Stimulated activated CD4-positive, alpha-beta T cell treated with anti-CD3 and anti-CD28 coated beads, Interleukin-15, amount 100 ng/mL, for 24 hours (primary cell): ENCODE measurements at regions not wholly inside any gene's neighbourhood (a gene's known extent, or its start where the extent isn't known, plus 50 kb on each side); places are given as distances from the start of the nearest gene placed in this dataset.

Experiments used
- DNase-seq: peaks from one replicate; pipeline ENCODE4 v3.0.0-alpha.2; 2020

GRCh38 chr13:40271931-40272775 lies 394.3 kb downstream of the FOXO1 start:
- DNase-seq: peak; percentile 70

DNA sequence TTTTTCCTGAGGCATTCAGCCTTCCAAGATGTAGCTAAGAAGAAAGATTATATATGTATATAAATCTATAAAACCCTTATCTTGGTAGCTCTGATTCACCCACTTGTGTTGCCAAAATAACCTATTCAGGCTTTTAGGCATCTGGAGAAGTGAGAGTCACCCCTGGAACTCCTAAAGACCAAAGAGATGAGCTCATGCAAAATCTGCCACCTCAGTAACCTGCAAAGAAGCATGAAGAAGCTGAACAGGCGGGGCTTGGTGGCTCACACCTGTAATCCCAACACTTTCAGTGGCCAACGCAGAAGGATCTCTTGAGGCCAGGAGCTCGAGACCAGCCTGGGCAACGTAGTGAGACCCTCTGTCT lies 393.7 kb downstream of the FOXO1 start:
- no peak for DNase-seq

DNA sequence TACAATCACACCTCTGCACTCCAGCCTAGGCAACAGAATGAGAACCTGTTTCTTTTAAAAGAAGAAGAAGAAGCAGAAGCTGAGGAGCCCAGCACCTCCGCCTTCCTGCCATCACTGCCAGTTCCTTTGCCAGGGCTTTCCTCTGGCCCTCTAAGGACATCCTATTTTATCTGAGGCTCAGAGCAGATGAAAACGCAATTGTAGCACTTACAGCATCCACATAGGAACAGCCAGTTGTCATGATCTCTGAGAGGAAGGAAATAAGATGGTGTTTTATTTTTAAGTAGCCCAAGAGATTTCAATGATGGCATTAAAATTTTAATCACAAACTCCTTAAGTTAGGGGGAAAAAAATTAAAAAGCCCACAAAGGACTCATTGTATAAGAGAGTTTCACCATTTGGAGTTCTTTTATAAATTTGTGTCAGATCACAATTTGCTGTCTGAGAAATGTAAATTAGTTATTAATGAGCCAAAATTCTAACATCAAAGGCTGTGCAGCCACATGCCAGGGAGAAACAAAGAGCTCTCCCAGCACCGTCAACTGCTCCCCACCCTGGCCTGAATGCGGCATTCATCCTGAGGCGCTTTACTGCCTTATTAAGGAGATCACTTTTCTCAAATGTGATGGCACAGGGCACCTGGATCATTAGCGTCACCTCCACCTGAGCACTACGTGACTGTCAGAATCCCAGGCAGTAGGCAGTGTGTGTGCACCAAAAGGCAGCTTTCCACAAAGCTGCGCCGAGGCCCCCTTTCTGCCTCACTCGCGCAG lies 393.0 kb downstream of the FOXO1 start:
- DNase-seq: no peak

DNA sequence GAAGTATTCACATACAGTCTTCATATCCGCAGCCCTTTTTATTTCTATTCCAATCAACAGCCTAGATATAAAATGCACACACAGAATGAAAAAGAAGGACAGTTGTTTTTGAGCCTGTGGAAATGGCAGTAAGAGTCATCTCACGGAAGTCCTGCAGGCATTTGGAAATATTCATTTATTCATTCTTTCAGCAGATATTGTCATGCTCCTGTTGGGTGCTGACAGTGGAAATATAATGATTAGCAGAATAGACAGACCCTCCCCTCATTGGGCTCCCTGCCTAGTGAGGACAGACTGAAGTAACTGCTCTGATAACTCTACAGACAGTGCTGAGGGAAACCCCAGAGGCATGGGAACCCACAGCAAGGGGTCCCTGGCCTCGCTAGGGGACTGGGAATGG lies 392.3 kb downstream of the FOXO1 start:
- DNase-seq: no peak

DNA sequence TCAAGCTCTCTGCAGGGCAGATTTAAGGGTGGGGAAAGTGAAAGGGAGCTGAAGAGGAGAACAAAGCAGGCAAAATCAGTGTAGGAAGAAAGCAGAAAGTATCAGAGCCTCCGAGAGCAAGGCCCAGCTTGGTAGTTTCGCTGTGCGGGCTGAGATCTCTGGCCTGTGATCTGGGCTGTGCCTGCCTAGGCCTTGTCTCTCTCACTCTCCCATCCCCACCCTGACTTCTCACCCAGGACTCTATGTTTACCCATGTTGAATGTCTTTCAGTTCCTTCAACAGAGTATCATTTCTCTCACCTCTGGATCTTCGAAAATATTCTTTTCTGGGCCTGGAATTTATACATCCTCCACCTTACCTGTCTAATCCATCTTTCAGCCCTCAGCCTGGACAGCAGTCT lies 391.3 kb downstream of the FOXO1 start:
- DNase-seq: no peak

DNA sequence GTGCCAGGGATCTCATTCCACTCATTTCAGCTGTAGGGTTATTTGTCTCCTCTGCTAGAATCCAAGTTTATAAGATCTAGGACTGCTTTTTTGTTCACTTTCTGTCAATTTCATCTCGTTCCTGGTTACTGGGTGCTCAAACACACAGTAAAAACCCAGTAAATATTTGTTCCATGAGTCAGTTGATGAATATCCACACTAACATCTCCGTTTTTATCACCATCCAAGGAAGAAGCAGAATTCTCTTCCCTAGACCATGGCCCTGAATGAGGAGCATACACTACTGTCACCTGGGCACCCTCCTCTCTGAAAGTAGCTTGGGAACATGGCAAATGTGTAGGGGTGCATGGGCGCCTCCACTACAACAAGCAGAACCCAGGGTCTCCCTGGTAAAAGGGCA lies 390.8 kb downstream of the FOXO1 start:
- DNase-seq: no peak

DNA sequence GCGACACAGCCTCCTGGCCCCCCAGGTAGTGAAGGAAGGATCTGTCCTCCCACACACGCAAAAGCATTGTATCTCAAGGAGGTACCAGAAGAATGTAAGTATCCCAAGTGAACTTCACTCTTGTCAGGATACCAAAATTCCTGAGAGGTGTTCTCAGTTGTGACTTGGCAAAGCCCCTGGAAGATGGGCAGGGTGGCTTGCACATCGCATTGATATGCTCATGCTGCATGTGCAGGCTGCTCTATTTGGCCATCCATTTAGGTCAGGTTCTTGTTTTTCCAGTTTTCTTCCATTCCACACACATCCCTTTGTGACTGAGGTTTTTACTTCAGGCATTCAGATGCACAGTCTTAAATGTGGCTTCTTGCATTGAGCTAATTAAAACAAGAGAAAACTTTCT lies 382.8 kb downstream of the FOXO1 start:
- DNase-seq: no peak

- no peak for DNase-seq
These were observed 380.8 kb downstream of the FOXO1 start for GRCh38 chr13:40285634-40286033.

GRCh38 chr13:40287428-40287827 lies 379.0 kb downstream of the FOXO1 start:
- no peak for DNase-seq

GRCh38 chr13:40288259-40288658 lies 378.2 kb downstream of the FOXO1 start:
- DNase-seq: no peak

GRCh38 chr13:40290758-40291157 lies 375.7 kb downstream of the FOXO1 start:
- no peak for DNase-seq

DNA sequence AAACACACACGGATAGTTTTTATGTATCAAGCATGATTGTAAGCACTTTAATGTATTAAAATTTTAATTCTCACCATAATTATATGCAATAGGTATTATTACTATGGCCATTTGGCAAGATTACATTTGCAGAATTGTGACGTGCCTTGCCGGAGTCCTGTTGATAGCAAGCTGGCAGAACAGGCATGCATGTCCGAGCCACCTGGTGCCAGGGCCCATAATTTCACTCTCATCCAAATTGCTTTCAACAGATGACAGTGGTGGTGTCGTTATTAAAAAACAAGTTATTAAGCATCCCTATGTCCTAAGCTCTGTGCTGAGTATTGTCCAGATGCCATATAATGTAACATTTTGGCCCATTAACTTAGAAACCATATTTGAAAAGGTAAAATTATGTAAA lies 374.3 kb downstream of the FOXO1 start:
- DNase-seq: no peak

GRCh38 chr13:40292536-40292935 lies 373.9 kb downstream of the FOXO1 start:
- no peak for DNase-seq

- no peak for DNase-seq
These were observed 364.1 kb downstream of the FOXO1 start for GRCh38 chr13:40302351-40302750.

GRCh38 chr13:40304391-40304790 lies 362.1 kb downstream of the FOXO1 start:
- DNase-seq: no peak

DNA sequence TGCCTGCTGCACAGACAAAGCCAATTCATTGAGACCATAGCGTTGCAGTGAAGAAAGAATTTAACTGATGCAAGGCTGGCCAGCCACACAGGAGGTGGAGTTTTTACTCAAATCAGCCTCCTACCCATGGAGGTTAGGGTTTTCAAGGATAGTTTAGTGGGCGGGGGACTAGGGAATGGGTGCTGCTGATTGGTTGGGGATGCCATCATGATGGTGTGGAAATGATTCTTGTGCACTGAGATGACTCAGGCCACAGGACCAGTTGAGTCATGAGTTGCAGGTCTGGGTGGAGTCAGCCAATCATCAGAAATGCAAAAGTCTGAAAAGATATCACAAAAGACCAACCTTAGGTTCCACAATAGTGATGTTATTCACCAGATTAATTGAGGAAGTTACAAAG lies 359.6 kb downstream of the FOXO1 start:
- DNase-seq: peak; percentile 71

DNA sequence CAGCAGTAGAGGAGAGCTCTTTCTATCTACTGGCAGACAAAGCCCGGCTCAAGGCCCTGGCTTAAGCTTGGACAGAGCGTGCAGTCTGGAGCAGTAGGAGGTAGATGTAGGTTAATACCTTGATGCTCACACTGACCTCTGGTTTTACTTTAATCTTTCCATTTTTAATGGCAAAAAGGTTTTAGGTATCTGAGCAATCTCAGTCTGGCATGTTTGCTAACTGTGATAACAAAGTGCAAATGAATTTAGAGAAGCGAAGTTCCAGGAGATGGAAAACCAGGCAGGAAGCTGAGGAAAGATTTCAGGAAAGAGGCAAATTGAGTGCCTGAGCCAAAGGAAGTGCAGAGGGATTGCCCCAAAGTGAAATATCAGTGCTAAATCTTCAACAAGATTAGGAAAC lies 356.6 kb downstream of the FOXO1 start:
- no peak for DNase-seq

GRCh38 chr13:40311356-40312101 lies 354.9 kb downstream of the FOXO1 start:
- no peak for DNase-seq

DNA sequence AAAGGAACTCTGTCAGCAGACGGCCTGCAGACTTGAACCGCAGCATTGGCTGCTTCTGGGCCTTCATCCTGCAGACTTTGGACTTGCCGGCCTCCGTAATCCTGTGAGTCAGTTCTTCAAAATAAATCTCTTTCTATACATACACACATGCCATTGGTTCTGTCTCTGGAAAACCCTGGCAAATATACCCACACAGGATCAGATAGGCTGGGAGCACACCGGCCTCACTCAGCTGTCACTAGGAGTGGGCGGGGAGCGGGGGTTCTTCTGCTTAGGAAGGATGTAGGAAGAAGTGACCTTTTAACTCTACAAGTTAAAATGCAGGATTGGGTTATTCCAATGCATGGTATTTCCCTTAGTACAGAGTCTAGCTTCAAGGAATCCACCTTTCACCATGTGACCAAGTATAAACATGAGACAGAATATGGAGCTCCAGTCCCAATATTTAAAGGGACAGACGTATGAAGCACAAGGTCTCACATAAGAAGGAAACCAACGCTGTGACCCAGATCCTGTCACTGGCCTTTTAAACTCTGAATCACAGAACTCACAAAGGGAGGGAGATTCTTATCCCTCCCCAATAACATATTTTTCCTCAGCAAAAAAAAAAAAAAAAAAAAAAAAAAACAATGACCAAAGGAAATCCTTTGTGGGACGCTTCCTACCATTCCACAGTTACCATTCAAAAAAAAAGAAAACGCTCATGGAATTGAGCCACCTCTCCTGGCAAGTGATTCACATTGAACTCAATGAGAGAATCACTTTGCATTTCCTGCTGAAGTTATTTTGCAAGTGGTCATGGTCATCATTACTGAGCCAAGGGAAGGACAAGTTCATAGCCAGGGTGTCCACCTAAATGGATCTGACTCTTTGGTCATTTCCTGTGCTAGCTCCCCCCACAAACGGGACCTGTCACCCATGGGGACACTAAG lies 352.9 kb downstream of the FOXO1 start:
- no peak for DNase-seq

DNA sequence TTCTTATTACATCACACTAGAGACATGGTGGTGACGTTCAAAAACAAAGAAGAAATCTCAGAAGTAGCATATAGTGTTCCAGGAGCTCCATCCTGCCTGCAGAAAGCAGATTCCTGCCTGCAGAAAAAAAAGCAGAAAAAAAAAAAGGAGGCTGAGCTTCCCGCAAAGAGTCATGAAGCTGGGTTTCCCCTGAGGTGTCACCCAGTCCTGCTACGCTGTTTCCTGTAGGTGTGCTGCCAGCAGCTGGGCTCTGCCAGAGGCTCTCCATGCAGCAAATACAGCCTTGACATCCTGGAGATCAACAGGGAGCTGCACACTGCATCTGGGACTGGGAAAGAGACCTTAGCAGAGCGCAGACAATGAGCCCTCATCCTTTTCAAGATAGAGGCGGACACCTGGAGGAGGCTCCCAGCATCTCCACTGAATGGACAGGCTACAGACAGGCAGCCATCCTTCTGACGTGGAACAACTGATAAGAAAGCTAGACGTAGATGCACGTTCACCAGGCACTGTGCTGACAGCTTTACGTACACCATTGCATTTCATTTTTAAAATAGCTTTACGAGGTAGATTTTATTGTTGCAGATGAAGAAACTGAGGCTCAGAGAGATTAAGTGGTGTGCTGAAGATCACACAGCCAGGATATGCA lies 350.9 kb downstream of the FOXO1 start:
- DNase-seq: peak; percentile 69

- DNase-seq: peak; percentile 67
These were observed 350.1 kb downstream of the FOXO1 start for GRCh38 chr13:40316301-40316700.

- DNase-seq: no peak
These were observed 348.5 kb downstream of the FOXO1 start for GRCh38 chr13:40317980-40318327.
